GM19455 (cell line): ENCODE measurements at regions not wholly inside any gene's neighbourhood (a gene's known extent, or its start where the extent isn't known, plus 50 kb on each side); places are given as distances from the start of the nearest gene placed in this dataset.

Source experiments
- ATAC-seq: cut with Tn5 transposase; IDR thresholded peaks from one replicate; pipeline ENCODE4 v1.9.1; 2021; ENCODE audit not compliant: unreplicated experiment

GRCh38 chr1:218633238-218633988 lies 288.3 kb downstream of the TGFB2 start:
- ATAC-seq: no peak

- no peak for ATAC-seq
These were observed 289.1 kb downstream of the TGFB2 start for GRCh38 chr1:218634212-218634611.

GRCh38 chr1:218636548-218636947 lies 291.4 kb downstream of the TGFB2 start:
- ATAC-seq: no peak

GRCh38 chr1:218640173-218640572 lies 295.0 kb downstream of the TGFB2 start:
- ATAC-seq: no peak

GRCh38 chr1:218642033-218642948 lies 297.2 kb downstream of the TGFB2 start:
- ATAC-seq: no peak

- no peak for ATAC-seq
These were observed 298.1 kb downstream of the TGFB2 start for GRCh38 chr1:218643281-218643680.

- ATAC-seq: no peak
These were observed 298.8 kb downstream of the TGFB2 start for GRCh38 chr1:218643926-218644325.

- ATAC-seq: no peak
These were observed 301.2 kb downstream of the TGFB2 start for GRCh38 chr1:218646288-218646687.

GRCh38 chr1:218656301-218657037 lies 311.3 kb downstream of the TGFB2 start:
- no peak for ATAC-seq

GRCh38 chr1:218658269-218658668 lies 313.1 kb downstream of the TGFB2 start:
- no peak for ATAC-seq

- no peak for ATAC-seq
These were observed 313.8 kb downstream of the TGFB2 start for GRCh38 chr1:218658899-218659298.

- no peak for ATAC-seq
These were observed 315.0 kb downstream of the TGFB2 start for GRCh38 chr1:218659911-218660677.

- no peak for ATAC-seq
These were observed 315.5 kb downstream of the TGFB2 start for GRCh38 chr1:218660678-218661053.

GRCh38 chr1:218661411-218661810 lies 316.3 kb downstream of the TGFB2 start:
- ATAC-seq: no peak

- no peak for ATAC-seq
These were observed 319.4 kb downstream of the TGFB2 start for GRCh38 chr1:218664385-218665170.

- ATAC-seq: no peak
These were observed 320.1 kb downstream of the TGFB2 start for GRCh38 chr1:218665221-218665620.

GRCh38 chr1:218666263-218666662 lies 321.1 kb downstream of the TGFB2 start:
- ATAC-seq: no peak

- no peak for ATAC-seq
These were observed 322.8 kb downstream of the TGFB2 start for GRCh38 chr1:218667781-218668516.

- ATAC-seq: no peak
These were observed 324.3 kb downstream of the TGFB2 start for GRCh38 chr1:218669431-218669830.
